Amygdala (tissue), 56 donors: ENCODE measurements at regions not wholly inside any gene's neighbourhood (a gene's known extent, or its start where the extent isn't known, plus 50 kb on each side); places are given as distances from the start of the nearest gene placed in this dataset.
"Not testable (repeated sequence)": the region's sequence is repeated elsewhere in the genome, so short reads cannot be mapped to it uniquely, and the experiment has no call there.

Source experiments
- DNase-seq, 56 donors: peaks; one replicate each; lab custom pipeline; 2025; lab: John Stamatoyannopoulos, UW

DNA sequence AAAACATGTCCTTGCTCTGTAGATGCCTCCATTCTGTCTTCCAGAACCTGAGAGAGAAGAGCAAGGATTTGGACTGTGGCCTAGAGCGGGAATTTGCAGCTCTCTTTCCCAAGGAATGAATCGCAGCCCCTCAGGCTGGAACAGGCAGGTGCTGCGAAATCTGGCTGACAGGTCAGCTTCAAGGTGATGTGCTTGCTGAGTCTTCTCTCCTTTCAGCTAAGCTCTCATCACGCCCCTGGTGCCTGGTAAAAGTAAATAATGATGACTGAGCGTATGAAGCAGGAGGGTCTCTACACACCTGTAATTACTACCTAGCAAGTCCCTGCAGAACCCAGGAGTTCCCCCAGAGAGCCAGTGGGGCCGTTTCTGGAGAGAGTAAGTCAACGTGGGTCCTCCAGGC lies 204.3 kb upstream of the IRF2BP2 start:
- DNase-seq, result not testable (repeated sequence)

DNA sequence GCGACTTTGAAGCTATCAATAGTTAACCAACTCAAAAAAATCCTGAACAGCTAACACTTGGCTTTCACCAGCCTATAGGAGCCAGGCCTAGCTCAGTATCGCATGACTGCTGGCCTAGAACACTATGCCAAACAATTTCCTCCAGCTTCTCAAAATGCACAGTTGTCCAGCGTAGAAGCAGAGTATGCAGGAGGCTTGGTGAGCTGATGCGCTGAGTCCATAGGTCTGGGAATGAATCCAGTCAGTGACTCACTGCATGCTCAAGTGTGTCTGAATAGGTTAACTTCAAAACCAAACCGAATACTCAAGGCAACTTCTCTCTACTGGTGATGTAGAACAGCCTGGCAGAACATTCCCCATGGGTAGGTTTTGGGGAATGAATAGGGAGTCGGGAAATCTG lies 201.8 kb upstream of the IRF2BP2 start:
- DNase-seq, result not testable (repeated sequence)

GRCh38 chr1:234810726-234811125 lies 200.7 kb upstream of the IRF2BP2 start:
- not testable (repeated sequence) for DNase-seq

DNA sequence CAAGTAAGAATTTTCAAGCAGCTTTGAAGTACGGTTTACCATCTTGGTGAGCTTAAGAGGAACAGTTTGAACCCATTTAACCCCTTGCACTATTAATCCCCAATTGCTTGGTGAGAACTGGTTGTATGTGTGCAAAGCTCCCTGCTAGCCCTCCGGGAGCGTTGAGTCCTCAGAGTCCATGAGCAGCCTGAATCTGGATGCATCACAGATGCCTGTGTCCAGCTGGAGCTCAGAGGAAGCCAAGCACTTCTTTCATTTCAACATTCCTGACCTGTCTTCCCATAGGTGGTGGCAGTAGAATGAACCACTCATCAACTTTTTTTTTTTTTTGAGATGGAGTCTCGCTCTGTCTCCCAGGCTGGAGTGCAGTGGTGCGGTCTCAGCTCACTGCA lies 199.9 kb upstream of the IRF2BP2 start:
- not testable (repeated sequence) for DNase-seq

- DNase-seq, result peak in 1 of 56 donors; percentile 15
Observed at GRCh38 chr1:234808943-234809853, 199.2 kb upstream of the IRF2BP2 start.

- not testable (repeated sequence) for DNase-seq
Observed at GRCh38 chr1:234808459-234808858, 198.5 kb upstream of the IRF2BP2 start.

GRCh38 chr1:234807705-234808104 lies 197.7 kb upstream of the IRF2BP2 start:
- DNase-seq, result not testable (repeated sequence)

DNA sequence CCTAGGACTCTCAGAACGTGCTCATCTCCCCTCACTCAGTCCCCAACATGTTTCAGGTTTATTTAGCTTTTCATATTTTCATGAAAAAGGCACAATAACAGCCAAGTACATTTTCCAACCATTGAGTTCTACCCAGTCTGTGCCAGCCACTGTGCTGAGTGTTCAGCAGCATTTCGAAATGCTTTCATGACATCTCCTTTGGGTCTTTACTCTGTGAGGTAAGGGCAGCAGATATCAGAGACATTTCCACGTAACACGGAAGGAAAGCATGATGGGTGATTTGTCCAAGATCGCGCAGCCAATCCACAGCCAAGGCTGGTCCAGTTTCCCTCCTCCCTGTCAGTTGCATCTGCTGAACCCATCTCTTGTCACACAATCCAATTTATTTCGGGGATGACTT lies 192.6 kb upstream of the IRF2BP2 start:
- DNase-seq, result not testable (repeated sequence)

DNA sequence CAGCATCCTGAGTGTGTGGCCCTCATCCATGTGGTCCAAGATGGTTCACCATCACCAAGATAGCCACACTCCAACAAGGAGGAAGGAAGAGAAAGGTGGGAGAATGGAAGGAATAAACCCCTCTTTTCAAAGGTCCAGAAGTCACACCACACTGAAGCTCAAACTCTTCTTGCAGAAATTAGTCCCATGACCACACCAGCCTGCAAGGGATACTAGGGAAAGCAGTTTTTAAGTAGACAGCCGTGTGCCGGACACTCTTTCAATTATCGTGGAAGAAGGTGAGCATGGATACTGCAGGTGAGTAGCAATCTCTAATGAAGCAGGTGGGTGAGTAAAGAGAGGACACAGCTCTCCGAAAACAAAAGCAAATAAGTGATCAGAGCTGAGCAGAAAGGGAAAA lies 191.7 kb upstream of the IRF2BP2 start:
- DNase-seq, result not testable (repeated sequence)

GRCh38 chr1:234801147-234801546 lies 191.2 kb upstream of the IRF2BP2 start:
- DNase-seq, result not testable (repeated sequence)

DNA sequence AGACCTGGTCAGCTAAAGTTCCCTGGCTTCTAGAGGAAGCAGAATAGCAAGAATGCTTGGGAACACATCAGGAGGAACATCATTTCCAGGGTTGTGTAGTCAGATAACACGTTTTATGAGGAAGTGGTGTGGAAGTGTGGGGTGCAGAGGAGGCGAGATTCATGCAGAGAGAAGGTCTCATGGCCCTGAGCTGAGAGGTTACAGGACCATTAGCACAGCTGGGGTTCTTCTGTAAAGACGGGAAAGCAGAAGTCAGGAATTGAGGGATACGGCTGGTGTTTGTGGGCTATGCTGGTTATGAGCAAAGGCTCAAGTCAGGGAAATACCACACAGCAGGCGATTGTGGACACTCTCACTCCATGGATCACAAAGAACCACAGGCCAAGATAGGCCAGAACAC lies 190.6 kb upstream of the IRF2BP2 start:
- not testable (repeated sequence) for DNase-seq

GRCh38 chr1:234799021-234799689 lies 189.2 kb upstream of the IRF2BP2 start:
- not testable (repeated sequence) for DNase-seq

DNA sequence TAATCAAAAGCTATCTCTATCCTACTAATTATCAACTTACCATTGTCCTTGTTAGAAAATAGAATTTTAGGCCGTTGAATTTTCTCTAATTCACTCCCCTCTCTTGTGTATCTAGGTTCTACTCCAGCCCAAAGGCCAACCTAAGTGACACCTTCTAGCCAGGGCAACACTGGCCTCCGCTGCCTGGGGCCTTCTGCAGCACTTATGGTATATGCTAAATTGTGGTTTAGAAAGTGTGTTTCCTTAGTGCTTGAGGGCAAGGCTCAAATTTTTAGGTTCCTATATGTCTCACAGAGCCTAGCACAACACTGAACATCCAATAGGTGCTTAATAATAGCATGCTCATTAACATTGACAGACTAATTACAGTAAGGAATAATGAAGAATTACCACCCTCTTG lies 187.2 kb upstream of the IRF2BP2 start:
- DNase-seq, result not testable (repeated sequence)

- not testable (repeated sequence) for DNase-seq
Observed at GRCh38 chr1:234796438-234796792, 186.4 kb upstream of the IRF2BP2 start.

GRCh38 chr1:234795711-234796437 lies 185.9 kb upstream of the IRF2BP2 start:
- DNase-seq, result not testable (repeated sequence)

DNA sequence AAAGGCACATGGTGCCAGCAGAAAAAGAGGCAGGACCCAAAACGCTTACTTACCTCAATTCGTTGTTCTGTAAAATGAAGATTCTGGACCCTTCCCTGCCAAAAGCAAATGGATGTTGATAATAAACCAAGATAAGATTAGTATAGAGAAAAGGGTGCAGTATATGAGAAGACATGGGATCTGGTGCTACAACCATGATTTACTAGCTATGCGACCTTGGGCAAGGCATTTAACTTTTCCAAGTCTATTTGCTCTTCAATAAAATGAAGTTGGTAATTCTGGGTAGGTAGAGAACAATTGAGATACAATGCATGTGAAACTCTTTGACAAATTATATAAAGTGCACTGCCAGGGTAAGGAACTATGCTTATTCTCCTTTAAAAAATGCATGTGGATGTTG lies 185.0 kb upstream of the IRF2BP2 start:
- DNase-seq, result not testable (repeated sequence)

DNA sequence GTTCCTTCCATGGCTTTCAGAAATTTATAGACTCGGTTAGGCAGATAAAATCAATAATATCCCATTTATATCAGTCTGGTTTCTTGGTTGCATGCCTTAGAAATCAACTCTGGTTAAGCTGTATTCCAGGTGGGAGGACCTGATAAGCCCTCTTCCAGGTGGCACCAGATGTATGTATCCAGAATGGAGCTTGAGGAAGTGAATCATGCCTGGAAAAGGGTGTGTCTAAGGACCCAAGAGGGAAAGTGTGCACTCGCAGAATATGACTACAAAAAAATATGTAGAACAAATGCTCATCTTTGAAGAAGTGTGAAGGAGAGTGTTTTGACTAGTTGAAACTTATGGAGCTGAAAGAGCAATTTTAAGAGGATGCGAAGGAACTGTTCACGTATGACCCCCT lies 184.5 kb upstream of the IRF2BP2 start:
- DNase-seq, result not testable (repeated sequence)

- not testable (repeated sequence) for DNase-seq
Observed at GRCh38 chr1:234793924-234794323, 183.9 kb upstream of the IRF2BP2 start.

DNA sequence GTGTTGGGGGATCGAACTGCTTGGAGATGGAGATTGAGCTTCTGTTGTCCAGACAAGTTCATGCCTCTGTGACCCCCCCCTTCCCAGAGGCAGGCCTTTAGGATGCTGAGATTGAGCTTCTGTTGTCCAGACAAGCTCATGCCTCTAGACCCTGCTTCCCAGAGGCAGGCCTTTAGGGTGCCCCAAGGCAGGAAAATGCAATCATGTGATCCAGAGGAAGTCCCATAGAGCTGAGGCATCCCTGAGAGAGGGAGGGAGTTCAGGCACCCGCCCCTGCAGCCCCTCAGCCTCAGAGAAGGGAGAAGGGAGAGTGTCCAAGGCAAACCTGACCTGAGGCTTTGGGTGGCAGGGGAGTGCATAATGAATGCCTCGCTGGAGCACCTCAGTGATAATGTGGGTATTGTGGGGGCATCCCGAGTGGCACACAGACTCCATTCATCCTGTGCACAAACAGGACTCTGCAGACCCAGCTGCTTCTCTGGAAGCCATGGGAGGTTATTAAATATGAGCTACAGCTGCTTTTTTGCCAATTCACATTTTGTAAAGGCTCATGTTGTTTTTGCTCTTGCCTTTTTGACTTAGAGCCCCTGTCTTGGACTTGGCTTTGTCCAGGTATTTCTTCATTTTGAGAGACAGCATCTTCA lies 182.4 kb upstream of the IRF2BP2 start:
- not testable (repeated sequence) for DNase-seq

DNA sequence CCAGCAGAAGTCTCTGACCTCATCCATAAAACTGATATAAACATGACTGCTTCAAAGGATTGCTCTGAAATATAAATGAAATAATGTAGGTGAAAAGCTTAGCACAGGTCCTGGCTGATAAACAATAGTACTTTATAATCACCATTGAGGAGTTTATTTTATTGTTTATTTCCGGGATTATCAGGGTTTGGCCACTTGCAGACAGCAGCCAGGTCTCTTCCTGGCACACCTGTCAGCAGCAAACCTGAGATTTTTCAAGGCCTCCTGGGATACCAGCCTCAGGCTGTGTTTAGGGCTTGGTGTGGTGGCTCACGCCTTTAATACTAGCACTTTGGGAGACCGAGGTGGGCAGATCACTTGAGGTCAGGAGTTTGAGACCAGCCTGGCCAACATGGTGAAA lies 181.6 kb upstream of the IRF2BP2 start:
- not testable (repeated sequence) for DNase-seq
